Smooth muscle cell (in vitro differentiated cells): ENCODE measurements at regions not wholly inside any gene's neighbourhood (a gene's known extent, or its start where the extent isn't known, plus 50 kb on each side); places are given as distances from the start of the nearest gene placed in this dataset.

Experiments used
- DNase-seq: peaks from one replicate; lab custom pipeline; 2025; ENCODE audit not compliant: unreplicated experiment; lab: John Stamatoyannopoulos, UW
- H2AFZ ChIP-seq: fragments of 200-600 bp; sonication (generic); 2 replicates; pipeline ENCODE4 v1.6.0; 2016; ENCODE audit warnings: antibody characterized with exemption, low read depth, mild to moderate bottlenecking
- H3F3A ChIP-seq: fragments of 200-600 bp; sonication (generic); 2 replicates; pipeline ENCODE4 v1.6.0; 2017; ENCODE audit warnings: antibody characterized with exemption, low read depth
- H3K27ac ChIP-seq: fragments of 200-600 bp; sonication (generic); 2 replicates; pipeline ENCODE4 v1.5.1; 2016; ENCODE audit warnings: low read depth, mild to moderate bottlenecking
- H3K27me3 ChIP-seq: fragments of 200-600 bp; sonication (generic); 2 replicates; pipeline ENCODE4 v1.6.1; 2016; ENCODE audit warnings: low read depth, mild to moderate bottlenecking
- H3K36me3 ChIP-seq: fragments of 200-600 bp; sonication (generic); 2 replicates; pipeline ENCODE4 v1.5.1; 2016; ENCODE audit warnings: low read depth
- H3K4me1 ChIP-seq: fragments of 200-600 bp; sonication (generic); 2 replicates; pipeline ENCODE4 v1.5.1; 2016; ENCODE audit warnings: low read depth
- H3K4me2 ChIP-seq: fragments of 200-600 bp; sonication (generic); 2 replicates; pipeline ENCODE4 v1.6.0; 2016; ENCODE audit warnings: mild to moderate bottlenecking
- H3K4me3 ChIP-seq: fragments of 200-600 bp; sonication (generic); 2 replicates; pipeline ENCODE4 v1.5.1; 2016; ENCODE audit warnings: mild to moderate bottlenecking
- H3K79me2 ChIP-seq: fragments of 200-600 bp; sonication (generic); 2 replicates; pipeline ENCODE4 v1.6.0; 2016; ENCODE audit warnings: low read depth, mild to moderate bottlenecking
- H3K9ac ChIP-seq: fragments of 200-600 bp; sonication (generic); 2 replicates; pipeline ENCODE4 v1.6.0; 2016; ENCODE audit warnings: low read depth
- H3K9me3 ChIP-seq: fragments of 200-600 bp; sonication (generic); replicated peaks from 2 replicates; pipeline ENCODE4 v1.5.1; 2016; ENCODE audit warnings: low read depth
- H4K20me1 ChIP-seq: fragments of 200-600 bp; sonication (generic); 2 replicates; pipeline ENCODE4 v1.6.0; 2016; ENCODE audit warnings: low read depth
- WGBS: methylation state at CpG from one replicate; pipeline ENCODE4 v1.1.7; 2016; ENCODE audit warnings: low lambda C conversion rate; 5-methylcytosine and 5-hydroxymethylcytosine counted together
- TF ChIP-seq, protein P1 (sequence below): fragments of 200-600 bp; sonication (generic); IDR thresholded peaks from 2 replicates; pipeline ENCODE4 v1.5.1; 2017; ENCODE audit warnings: borderline replicate concordance, mild to moderate bottlenecking, antibody characterized with exemption; ENCODE audit not compliant: insufficient read depth, poor library complexity, severe bottlenecking

DNA sequence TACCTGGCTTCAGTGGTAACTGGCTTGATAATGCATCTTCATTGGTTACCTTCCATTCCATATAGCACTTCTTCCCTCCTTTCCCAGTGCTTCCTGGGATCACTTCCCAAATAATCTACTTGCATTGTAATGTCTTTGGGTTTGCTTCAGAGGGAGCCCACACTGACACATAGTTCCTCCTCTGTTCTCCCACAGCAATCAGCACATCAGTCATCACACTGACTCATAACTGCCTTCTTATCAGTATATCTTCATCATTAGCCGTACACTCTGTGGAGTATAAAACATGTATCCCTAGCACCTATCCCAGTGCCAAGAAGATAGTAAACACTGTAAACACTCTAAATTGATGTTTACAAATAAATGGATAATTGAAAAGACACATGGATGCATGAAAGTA is 91.4 kb upstream of the SCN10A start:
- H3K9me3 ChIP-seq: no peaks in the 10 kb centered on the region
- no peaks in the 10 kb centered on the region for H3K36me3 ChIP-seq
- no peak overlapping the region for H3K4me2 ChIP-seq
- H3K9ac ChIP-seq: no peak overlapping the region
- no peak overlapping the region for H3K4me3 ChIP-seq
- H3K79me2 ChIP-seq: no peaks in the 10 kb centered on the region
- 46% methylated on average over 1 of the region's 1 CpG for WGBS
- H3K27ac ChIP-seq: no peak overlapping the region
- TF ChIP-seq, protein P1, sequence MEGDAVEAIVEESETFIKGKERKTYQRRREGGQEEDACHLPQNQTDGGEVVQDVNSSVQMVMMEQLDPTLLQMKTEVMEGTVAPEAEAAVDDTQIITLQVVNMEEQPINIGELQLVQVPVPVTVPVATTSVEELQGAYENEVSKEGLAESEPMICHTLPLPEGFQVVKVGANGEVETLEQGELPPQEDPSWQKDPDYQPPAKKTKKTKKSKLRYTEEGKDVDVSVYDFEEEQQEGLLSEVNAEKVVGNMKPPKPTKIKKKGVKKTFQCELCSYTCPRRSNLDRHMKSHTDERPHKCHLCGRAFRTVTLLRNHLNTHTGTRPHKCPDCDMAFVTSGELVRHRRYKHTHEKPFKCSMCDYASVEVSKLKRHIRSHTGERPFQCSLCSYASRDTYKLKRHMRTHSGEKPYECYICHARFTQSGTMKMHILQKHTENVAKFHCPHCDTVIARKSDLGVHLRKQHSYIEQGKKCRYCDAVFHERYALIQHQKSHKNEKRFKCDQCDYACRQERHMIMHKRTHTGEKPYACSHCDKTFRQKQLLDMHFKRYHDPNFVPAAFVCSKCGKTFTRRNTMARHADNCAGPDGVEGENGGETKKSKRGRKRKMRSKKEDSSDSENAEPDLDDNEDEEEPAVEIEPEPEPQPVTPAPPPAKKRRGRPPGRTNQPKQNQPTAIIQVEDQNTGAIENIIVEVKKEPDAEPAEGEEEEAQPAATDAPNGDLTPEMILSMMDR: no peak
- H2AFZ ChIP-seq: no peak overlapping the region
- no peak for DNase-seq
- H4K20me1 ChIP-seq: no peaks in the 10 kb centered on the region
- peaks cover 22% of the 10 kb centered on the region for H3K27me3 ChIP-seq
- no peaks in the 10 kb centered on the region for H3F3A ChIP-seq
- H3K4me1 ChIP-seq: no peaks in the 10 kb centered on the region

GRCh38 chr3:38890426-38890825 is 74.4 kb upstream of the SCN10A start:
- TF ChIP-seq, protein P1: no peak
- Histone ChIP-seq H3K4me3 (no peak overlapping the region), H3K9me3 (no peaks in the 10 kb centered on the region), H3K9ac (no peak overlapping the region), H3K4me1 (no peaks in the 10 kb centered on the region), H3K4me2 (no peak overlapping the region), H4K20me1 (no peaks in the 10 kb centered on the region), H3K79me2 (no peaks in the 10 kb centered on the region), H3K36me3 (no peaks in the 10 kb centered on the region), H3K27ac (no peak overlapping the region), H2AFZ (no peak overlapping the region), H3F3A (no peaks in the 10 kb centered on the region), H3K27me3 (no peaks in the 10 kb centered on the region)
- WGBS: 83% methylated on average over 4 of the region's 4 CpGs
- no peak for DNase-seq

- no peak overlapping the region for H3K27ac ChIP-seq
- no peak overlapping the region for H2AFZ ChIP-seq
- no peaks in the 10 kb centered on the region for H3K9me3 ChIP-seq
- no peaks in the 10 kb centered on the region for H3K4me1 ChIP-seq
- H3K27me3 ChIP-seq: peaks cover 4% of the 10 kb centered on the region
- H3K9ac ChIP-seq: no peak overlapping the region
- no peaks in the 10 kb centered on the region for H3K36me3 ChIP-seq
- no peak for DNase-seq
- no peaks in the 10 kb centered on the region for H3K79me2 ChIP-seq
- H4K20me1 ChIP-seq: no peaks in the 10 kb centered on the region
- H3K4me2 ChIP-seq: no peak overlapping the region
- no peaks in the 10 kb centered on the region for H3F3A ChIP-seq
- H3K4me3 ChIP-seq: no peak overlapping the region
- TF ChIP-seq, protein P1: no peak
Measured at GRCh38 chr3:38878646-38879045, 62.6 kb upstream of the SCN10A start.
